ENCODE measurements at regions not wholly inside any gene's neighbourhood (a gene's known extent, or its start where the extent isn't known, plus 50 kb on each side); places are given as distances from the start of the nearest gene placed in this dataset.

- no peak for DNase-seq (ENCODE audit: insufficient read length, low spot score)
- FAIRE-seq, result no peak
- TF ChIP-seq PAX5 (IDR thresholded peaks at IDR 0.05; ENCODE audit: insufficient read depth, low read length, severe bottlenecking), result no peak
- TF ChIP-seq POLR2A (IDR thresholded peaks at IDR 0.05; ENCODE audit: low read depth, low read length), result no peak
- peak; percentile 94 for TF ChIP-seq SPI1 (IDR thresholded peaks at IDR 0.05; ENCODE audit: low read depth, low read length)
- no peak for TF ChIP-seq POLR2AphosphoS5 (IDR thresholded peaks at IDR 0.05; ENCODE audit: low read depth, low read length)
- no peak for TF ChIP-seq POU2F2 (IDR thresholded peaks at IDR 0.05; ENCODE audit: low read depth, low read length)
- TF ChIP-seq TAF1 (IDR thresholded peaks at IDR 0.05; ENCODE audit: low read depth, low read length), result no peak
These were observed 193.4 kb upstream of the PRDM1 start for GRCh38 chr6:105892577-105893262.

- DNase-seq (ENCODE audit: insufficient read length, low spot score), result no peak
- TF ChIP-seq POLR2AphosphoS5 (IDR thresholded peaks at IDR 0.05; ENCODE audit: low read depth, low read length), result no peak
- no peak for FAIRE-seq
These were observed 195.5 kb upstream of the PRDM1 start for GRCh38 chr6:105890521-105891244.

- DNase-seq (ENCODE audit: insufficient read length, low spot score) (no peak), FAIRE-seq (no peak)
- no peak for TF ChIP-seq TAF1 (IDR thresholded peaks at IDR 0.05; ENCODE audit: low read depth, low read length)
- 0 out of 2 replicates have a peak, but pooled peaks have one; percentile 17 for TF ChIP-seq SPI1 (IDR thresholded peaks at IDR 0.05; ENCODE audit: low read depth, low read length)
These were observed 196.2 kb upstream of the PRDM1 start for GRCh38 chr6:105889902-105890301.

GRCh38 chr6:105886814-105887544 is 199.2 kb upstream of the PRDM1 start:
- TF ChIP-seq POLR2A (IDR thresholded peaks at IDR 0.05; ENCODE audit: low read depth, low read length) (no peak), PAX5 (IDR thresholded peaks at IDR 0.05; ENCODE audit: insufficient read depth, low read length, severe bottlenecking) (no peak), POLR2AphosphoS5 (IDR thresholded peaks at IDR 0.05; ENCODE audit: low read depth, low read length) (no peak), POU2F2 (IDR thresholded peaks at IDR 0.05; ENCODE audit: low read depth, low read length) (no peak), SPI1 (IDR thresholded peaks at IDR 0.05; ENCODE audit: low read depth, low read length) (no peak), TAF1 (IDR thresholded peaks at IDR 0.05; ENCODE audit: low read depth, low read length) (no peak)
- FAIRE-seq (no peak), DNase-seq (ENCODE audit: insufficient read length, low spot score) (no peak)

GRCh38 chr6:105886066-105886813 is 199.9 kb upstream of the PRDM1 start:
- FAIRE-seq (no peak), DNase-seq (ENCODE audit: insufficient read length, low spot score) (no peak)
- no peak for TF ChIP-seq POLR2AphosphoS5 (IDR thresholded peaks at IDR 0.05; ENCODE audit: low read depth, low read length)
- no peak for TF ChIP-seq POU2F2 (IDR thresholded peaks at IDR 0.05; ENCODE audit: low read depth, low read length)
- no peak for TF ChIP-seq SPI1 (IDR thresholded peaks at IDR 0.05; ENCODE audit: low read depth, low read length)
- TF ChIP-seq PAX5 (IDR thresholded peaks at IDR 0.05; ENCODE audit: insufficient read depth, low read length, severe bottlenecking), result no peak
- no peak for TF ChIP-seq TAF1 (IDR thresholded peaks at IDR 0.05; ENCODE audit: low read depth, low read length)
- no peak for TF ChIP-seq POLR2A (IDR thresholded peaks at IDR 0.05; ENCODE audit: low read depth, low read length)

GRCh38 chr6:105884426-105884825 is 201.7 kb upstream of the PRDM1 start:
- TF ChIP-seq POU2F2 (IDR thresholded peaks at IDR 0.05; ENCODE audit: low read depth, low read length) (no peak), SPI1 (IDR thresholded peaks at IDR 0.05; ENCODE audit: low read depth, low read length) (no peak), PAX5 (IDR thresholded peaks at IDR 0.05; ENCODE audit: insufficient read depth, low read length, severe bottlenecking) (no peak), POLR2AphosphoS5 (IDR thresholded peaks at IDR 0.05; ENCODE audit: low read depth, low read length) (no peak), POLR2A (IDR thresholded peaks at IDR 0.05; ENCODE audit: low read depth, low read length) (no peak), TAF1 (IDR thresholded peaks at IDR 0.05; ENCODE audit: low read depth, low read length) (no peak)
- FAIRE-seq, result no peak

GRCh38 chr6:105884011-105884410 is 202.1 kb upstream of the PRDM1 start:
- no peak for DNase-seq (ENCODE audit: insufficient read length, low spot score)
- no peak for FAIRE-seq
- TF ChIP-seq POU2F2 (IDR thresholded peaks at IDR 0.05; ENCODE audit: low read depth, low read length) (no peak), TAF1 (IDR thresholded peaks at IDR 0.05; ENCODE audit: low read depth, low read length) (no peak), POLR2AphosphoS5 (IDR thresholded peaks at IDR 0.05; ENCODE audit: low read depth, low read length) (no peak), PAX5 (IDR thresholded peaks at IDR 0.05; ENCODE audit: insufficient read depth, low read length, severe bottlenecking) (no peak), SPI1 (IDR thresholded peaks at IDR 0.05; ENCODE audit: low read depth, low read length) (no peak), POLR2A (IDR thresholded peaks at IDR 0.05; ENCODE audit: low read depth, low read length) (no peak)

More at GRCh38 chr6:105884426-105884825, 201.7 kb upstream of the PRDM1 start:
- no peak for DNase-seq (ENCODE audit: insufficient read length, low spot score)

- TF ChIP-seq POLR2AphosphoS5 (IDR thresholded peaks at IDR 0.05; ENCODE audit: low read depth, low read length) (no peak), SPI1 (IDR thresholded peaks at IDR 0.05; ENCODE audit: low read depth, low read length) (no peak), POU2F2 (IDR thresholded peaks at IDR 0.05; ENCODE audit: low read depth, low read length) (no peak), TAF1 (IDR thresholded peaks at IDR 0.05; ENCODE audit: low read depth, low read length) (no peak), POLR2A (IDR thresholded peaks at IDR 0.05; ENCODE audit: low read depth, low read length) (no peak), PAX5 (IDR thresholded peaks at IDR 0.05; ENCODE audit: insufficient read depth, low read length, severe bottlenecking) (no peak)
- FAIRE-seq, result no peak
- DNase-seq (ENCODE audit: insufficient read length, low spot score), result no peak
These were observed 203.3 kb upstream of the PRDM1 start for GRCh38 chr6:105882828-105883227.

Data from GM12891 (cell line).